GM18507 (cell line): ENCODE measurements at regions not wholly inside any gene's neighbourhood (a gene's known extent, or its start where the extent isn't known, plus 50 kb on each side); places are given as distances from the start of the nearest gene placed in this dataset.
A peak's percentile ranks its signal among the peaks of the same experiment; 100 is the strongest.
"Not testable (repeated sequence)": the region's sequence is repeated elsewhere in the genome, so short reads cannot be mapped to it uniquely, and the experiment has no call there.

Experiments used
- DNase-seq: peaks from one replicate; pipeline ENCODE4 v3.0.0; 2011; ENCODE audit warnings: low read depth; ENCODE audit not compliant: insufficient read length; ENCODE audit errors: extremely low spot score
- FAIRE-seq: peaks from 2 replicates; lab custom pipeline; 2011; peaks lifted over from hg19 to GRCh38; lab: Jason Lieb, UNC

GRCh38 chr9:107577140-107577776, 87.7 kb upstream of the KLF4 start:
- DNase-seq, result no peak
- FAIRE-seq, result no peak

- FAIRE-seq (no peak), DNase-seq (no peak)
Observed at GRCh38 chr9:107571148-107571547, 81.6 kb upstream of the KLF4 start.

- no peak for DNase-seq
- no peak for FAIRE-seq
Observed at GRCh38 chr9:107569174-107569573, 79.6 kb upstream of the KLF4 start.

GRCh38 chr9:107568406-107568805, 78.8 kb upstream of the KLF4 start:
- not testable (repeated sequence) for FAIRE-seq, DNase-seq

GRCh38 chr9:107567462-107567861, 77.9 kb upstream of the KLF4 start:
- FAIRE-seq, result no peak
- no peak for DNase-seq

- DNase-seq, result no peak
- no peak for FAIRE-seq
Observed at GRCh38 chr9:107566611-107567061, 77.1 kb upstream of the KLF4 start.

- no peak for DNase-seq
Observed at GRCh38 chr9:107562798-107563197, 73.2 kb upstream of the KLF4 start.

GRCh38 chr9:107559494-107560086, 70.0 kb upstream of the KLF4 start:
- FAIRE-seq (no peak), DNase-seq (no peak)

More at GRCh38 chr9:107562798-107563197, 73.2 kb upstream of the KLF4 start:
- no peak for FAIRE-seq

- FAIRE-seq (no peak), DNase-seq (no peak)
Observed at GRCh38 chr9:107557236-107557990, 67.8 kb upstream of the KLF4 start.

- no peak for DNase-seq
- no peak for FAIRE-seq
Observed at GRCh38 chr9:107554636-107555035, 65.1 kb upstream of the KLF4 start.

GRCh38 chr9:107548298-107549142, 59.0 kb upstream of the KLF4 start:
- DNase-seq (no peak), FAIRE-seq (no peak)

GRCh38 chr9:107547772-107548297, 58.3 kb upstream of the KLF4 start:
- FAIRE-seq, result no peak

GRCh38 chr9:107547303-107547702, 57.7 kb upstream of the KLF4 start:
- FAIRE-seq, result no peak

More at GRCh38 chr9:107547772-107548297, 58.3 kb upstream of the KLF4 start:
- DNase-seq, result no peak

GRCh38 chr9:107546859-107547258, 57.3 kb upstream of the KLF4 start:
- FAIRE-seq (no peak), DNase-seq (no peak)

More at GRCh38 chr9:107547303-107547702, 57.7 kb upstream of the KLF4 start:
- DNase-seq, result no peak

- DNase-seq, result no peak
- no peak for FAIRE-seq
Observed at GRCh38 chr9:107545036-107545435, 55.5 kb upstream of the KLF4 start.

- DNase-seq, result no peak
- no peak for FAIRE-seq
Observed at GRCh38 chr9:107542411-107543157, 53.0 kb upstream of the KLF4 start.

GRCh38 chr9:107541523-107541922, 52.0 kb upstream of the KLF4 start:
- FAIRE-seq, result peak; percentile 39
- DNase-seq, result no peak

GRCh38 chr9:107540164-107540561, 50.6 kb upstream of the KLF4 start:
- DNase-seq, result no peak
- no peak for FAIRE-seq
